ENCODE measurements at regions not wholly inside any gene's neighbourhood (a gene's known extent, or its start where the extent isn't known, plus 50 kb on each side); places are given as distances from the start of the nearest gene placed in this dataset.

DNA sequence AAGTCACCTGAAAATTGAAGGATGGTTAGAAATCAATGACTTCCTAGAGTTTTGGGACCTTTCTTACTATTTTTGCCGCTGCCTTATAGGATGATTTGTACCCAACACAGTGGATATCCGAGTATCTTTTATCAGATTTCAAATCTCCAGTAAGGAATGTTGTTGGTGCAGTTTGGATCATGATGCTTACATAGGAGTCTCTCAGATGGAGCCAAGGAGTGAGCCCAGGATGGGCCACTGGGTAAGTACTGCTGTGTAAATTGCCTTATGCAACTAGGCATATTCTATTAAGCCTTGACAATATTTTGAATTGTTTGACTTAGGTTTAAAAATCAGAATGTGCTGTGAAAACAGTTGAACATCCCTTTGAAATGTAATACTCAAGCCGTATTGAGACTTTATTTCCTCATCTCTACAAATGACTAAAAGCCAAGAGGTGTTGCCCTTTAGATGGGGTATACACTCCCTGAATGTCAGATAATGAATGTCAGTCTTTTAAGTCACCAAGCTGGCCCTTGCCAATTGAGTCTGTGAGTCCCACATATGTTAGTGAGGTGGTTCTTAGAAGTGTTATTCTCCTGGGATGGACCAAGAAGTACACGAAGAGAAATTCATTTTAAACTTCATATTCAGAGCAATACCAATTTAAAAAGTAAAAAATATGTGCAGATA, 271.8 kb upstream of the CTNND2 start:
- Histone ChIP-seq H3K9me3 (ENCODE audit: insufficient read depth in 2 of 2, low read depth in 1 of 2, low read length in 1 of 2) (peaks cover 0 to 3% of the 10 kb centered on the region in 2 experiments; a peak in 1 of 4 replicates), H2BK120ac (replicated peaks; ENCODE audit: low read depth, low read length) (peak overlapping the region; percentile 7), H3K4me3 (ENCODE audit: extremely low read depth in 1 of 4, insufficient read depth in 2 of 4, low read depth in 3 of 4, low read length in 4 of 4) (peak overlapping the region in 1 of 4 experiments; percentile 11; a peak in 1 of 8 replicates), H3K79me1 (ENCODE audit: low read depth, low read length) (no peaks in the 10 kb centered on the region), H3K56ac (replicated peaks; ENCODE audit: insufficient read length, low read depth, low read length) (no peak overlapping the region), H3K27me3 (replicated peaks in 1 of 4; ENCODE audit: control insufficient read depth in 3 of 4, extremely low read depth in 1 of 4, insufficient read depth in 3 of 4, low read length in 3 of 4) (no peaks in the 10 kb centered on the region), H2BK5ac (ENCODE audit: low read depth, low read length) (no peak overlapping the region), H3K14ac (ENCODE audit: insufficient read length) (no peak overlapping the region), H3K4me1 (replicated peaks in 1 of 4; ENCODE audit: control insufficient read depth in 3 of 4, insufficient read depth in 4 of 4, low read length in 3 of 4) (peaks cover 0 to 24% (median 9%) of the 10 kb centered on the region in 4 experiments; a peak in 4 of 7 replicates), H3K23me2 (ENCODE audit: low read depth, low read length) (no peaks in the 10 kb centered on the region), H3K27ac (ENCODE audit: low read depth, low read length) (no peak overlapping the region), H3K4me2 (ENCODE audit: insufficient read depth in 1 of 2, low read depth in 2 of 2, low read length in 2 of 2) (peak overlapping the region in 1 of 2 experiments; percentile 54; a peak in 1 of 4 replicates), H2BK12ac (ENCODE audit: low read depth, low read length) (no peak overlapping the region), H3K9ac (replicated peaks in 1 of 4; ENCODE audit: extremely low read depth in 1 of 4, low read depth in 3 of 4, low read length in 3 of 4) (no peak overlapping the region), H4K5ac (ENCODE audit: insufficient read length, low read depth, low read length) (peak overlapping the region; percentile 74), H2AK5ac (ENCODE audit: low read depth, low read length) (no peak overlapping the region), H3K4ac (replicated peaks; ENCODE audit: insufficient read length, low read depth, low read length) (no peak overlapping the region), H3K36me3 (ENCODE audit: control insufficient read depth in 2 of 4, insufficient read depth in 4 of 4, low read length in 3 of 4) (peaks cover 0 to 6% (median 0%) of the 10 kb centered on the region in 4 experiments; a peak in 1 of 8 replicates), H3K23ac (ENCODE audit: insufficient read length) (no peak overlapping the region), H2BK15ac (ENCODE audit: low read length) (no peak overlapping the region), H3K79me2 (ENCODE audit: control insufficient read depth in 1 of 2, insufficient read depth in 2 of 2, low read length in 2 of 2) (no peaks in the 10 kb centered on the region), H3K18ac (ENCODE audit: extremely low read depth, low read length) (no peak overlapping the region), H2BK20ac (ENCODE audit: low read length) (no peak overlapping the region), H4K91ac (replicated peaks; ENCODE audit: insufficient read length, low read length) (no peak overlapping the region), H4K8ac (ENCODE audit: extremely low read depth, insufficient read depth, low read length) (no peak overlapping the region), H4K20me1 (replicated peaks in 1 of 2; ENCODE audit: control insufficient read depth in 1 of 2, insufficient read depth in 2 of 2, low read length in 2 of 2) (no peaks in the 10 kb centered on the region), H2AFZ (ENCODE audit: low read length) (no peak overlapping the region)
- ChIA-PET CTCF (ENCODE audit: partially characterized antibody) (interaction anchor here (0.6 kb wide), 1 partner anchor 463 kb away, joined by 3 read pairs; no protein-coding TSS in a partner anchor), POLR2A (ENCODE audit: partially characterized antibody) (no interaction called here)
- WGBS, 2 experiments (ENCODE audit: extremely low coverage in 1 of 2, insufficient coverage in 1 of 2, insufficient read length in 1 of 2, insufficient replicate concordance in 2 of 2, low coverage in 1 of 2, low lambda C conversion rate in 2 of 2, missing lambda C conversion rate in 1 of 2), result 62% methylated on average over 4 of the region's 4 CpGs; no CpG with 5 or more reads in 1 of the 2 experiments
- FAIRE-seq (no peak), DNase-seq (ENCODE audit: low read depth in 1 of 2, low spot score in 2 of 2) (no peak)
- TF ChIP-seq JUND (IDR thresholded peaks at IDR 0.05; ENCODE audit: low read length), result no peak
- TF ChIP-seq TAF7 (optimal IDR thresholded peaks at IDR 0.05; ENCODE audit: borderline replicate concordance, low read depth, low read length), result no peak
- TF ChIP-seq FOSL1 (IDR thresholded peaks at IDR 0.05; ENCODE audit: insufficient read depth, low read depth, low read length), result no peak

Measured in H1 (cell line).